GM12878 (cell line): ENCODE measurements at regions not wholly inside any gene's neighbourhood (a gene's known extent, or its start where the extent isn't known, plus 50 kb on each side); places are given as distances from the start of the nearest gene placed in this dataset.

Source experiments
- ATAC-seq: fragments of 200-7000 bp; cut with Tn5 transposase; 3 replicates; pipeline ENCODE4 v1.9.1; 2020; ENCODE audit warnings: mild to moderate bottlenecking, moderate library complexity
- BruUV-seq: library from RNA; stranded (reverse); fragments of 400-500 nt; replicated peaks from 2 replicates; lab custom pipeline; 2021; lab: Mats Ljungman, UMichigan
- CTCF ChIA-PET: fragments of 300-600 bp; sonication (Branson Sonifier 250); formaldehyde crosslinking; extraction: SDS; loops from one replicate; lab custom pipeline; 2021; ENCODE audit warnings: inconsistent platforms; lab: Yijun Ruan, JAX
- POLR2A ChIA-PET: fragments of 350-600 bp; formaldehyde crosslinking; extraction: SDS; loops from one replicate; lab custom pipeline; 2021; ENCODE audit warnings: inconsistent platforms; lab: Charles Lee
- RAD21 ChIA-PET: fragments of 300-600 bp; sonication (Branson Sonifier 250); formaldehyde crosslinking; loops from one replicate; lab custom pipeline; 2023; ENCODE audit warnings: antibody characterized with exemption; ENCODE audit not compliant: unreplicated experiment; lab: Charles Lee
- SMC1A ChIA-PET: fragments of 300-600 bp; sonication (Branson Sonifier 250); formaldehyde crosslinking; loops from one replicate; lab custom pipeline; 2023; ENCODE audit not compliant: unreplicated experiment, uncharacterized antibody; lab: Charles Lee
- DNase-seq: peaks from one replicate; pipeline ENCODE4 v3.0.0-alpha.2; 2011; ENCODE audit warnings: low read depth, low spot score
- FAIRE-seq: peaks from 3 replicates; lab custom pipeline; 2011; peaks lifted over from hg19 to GRCh38; lab: Jason Lieb, UNC
- H2AFZ ChIP-seq: 2 replicates; pipeline ENCODE4 v1.6.0; 2011; ENCODE audit warnings: low read depth, low read length, control low read depth; ENCODE audit not compliant: control insufficient read depth
- H3K27ac ChIP-seq: 2 replicates; pipeline ENCODE4 v1.5.1; 2011; ENCODE audit warnings: control low read depth; ENCODE audit not compliant: control insufficient read depth, insufficient read depth
- H3K27me3 ChIP-seq, 2 experiments: replicated peaks in 1 of 2; 2 replicates each; pipeline versions ENCODE4 v1.6.0 to v1.6.1; 2011; ENCODE audit warnings: low read length in 1 of 2; ENCODE audit not compliant: control insufficient read depth in 2 of 2, insufficient read depth in 2 of 2
- H3K36me3 ChIP-seq, 2 experiments: 2 replicates each; pipeline ENCODE4 v1.5.1; 2011; ENCODE audit warnings: low read length in 1 of 2; ENCODE audit not compliant: control insufficient read depth in 2 of 2, insufficient read depth in 2 of 2
- H3K4me1 ChIP-seq: 2 replicates; pipeline ENCODE4 v1.6.1; 2011; ENCODE audit warnings: mild to moderate bottlenecking, low read length, moderate library complexity, mixed read lengths; ENCODE audit not compliant: control insufficient read depth, insufficient read depth
- H3K4me2 ChIP-seq: 2 replicates; pipeline ENCODE4 v1.6.0; 2011; ENCODE audit warnings: control low read depth; ENCODE audit not compliant: control insufficient read depth, insufficient read depth
- H3K4me3 ChIP-seq: fragments of 200-600 bp; sonication (generic); 2 replicates; pipeline ENCODE4 v1.5.1; 2016
- H3K79me2 ChIP-seq: 2 replicates; pipeline ENCODE4 v1.6.0; 2011; ENCODE audit warnings: low read length; ENCODE audit not compliant: control insufficient read depth, insufficient read depth
- H3K9ac ChIP-seq: 2 replicates; pipeline ENCODE4 v1.8.0; 2011; ENCODE audit warnings: low read length, control low read depth, mixed read lengths; ENCODE audit not compliant: control insufficient read depth, insufficient read depth
- H3K9me3 ChIP-seq: replicated peaks from 3 replicates; pipeline ENCODE4 v1.5.1; 2011; ENCODE audit warnings: mild to moderate bottlenecking, low read length; ENCODE audit not compliant: control insufficient read depth, insufficient read depth
- H4K20me1 ChIP-seq: 2 replicates; pipeline ENCODE4 v1.6.0; 2011; ENCODE audit not compliant: control insufficient read depth, insufficient read depth
- BCL11A ChIP-seq: IDR thresholded peaks from 2 replicates; pipeline ENCODE4 v1.6.1; 2011; ENCODE audit warnings: low read depth, low read length
- CHD1 ChIP-seq: IDR thresholded peaks from 2 replicates; pipeline ENCODE4 v1.6.1; 2012; ENCODE audit warnings: low read depth, low read length, improper control_type of control experiment
- E4F1 ChIP-seq: fragments of 450-650 bp; IDR thresholded peaks from 2 replicates; pipeline ENCODE4 v1.6.1; 2018; ENCODE audit warnings: borderline replicate concordance, mild to moderate bottlenecking; ENCODE audit not compliant: partially characterized antibody
- IKZF2 ChIP-seq, 2 experiments: fragments of 450-650 bp; IDR thresholded peaks; 2 replicates each; pipeline ENCODE4 v1.6.1; 2017; ENCODE audit warnings: mild to moderate bottlenecking in 2 of 2, moderate library complexity in 2 of 2
- KAT2A ChIP-seq: conservative IDR thresholded peaks from 2 replicates; pipeline ENCODE4 v1.6.1; 2011; ENCODE audit warnings: low read depth, low read length; ENCODE audit not compliant: control insufficient read depth
- MAX ChIP-seq: IDR thresholded peaks from 2 replicates; pipeline ENCODE4 v1.6.1; 2012; ENCODE audit warnings: low read depth, low read length, improper control_type of control experiment
- MTA3 ChIP-seq: IDR thresholded peaks from 2 replicates; pipeline ENCODE4 v1.6.1; 2012; ENCODE audit warnings: low read length, inconsistent platforms, borderline replicate concordance
- NFYA ChIP-seq: IDR thresholded peaks from 2 replicates; pipeline ENCODE4 v1.6.1; 2011; ENCODE audit warnings: low read depth, mild to moderate bottlenecking, low read length, improper control_type of control experiment, borderline replicate concordance
- POU2F2 ChIP-seq: IDR thresholded peaks from 3 replicates; pipeline ENCODE4 v1.6.1; 2011; ENCODE audit warnings: low read depth, mild to moderate bottlenecking, low read length, borderline replicate concordance
- STAT3 ChIP-seq: IDR thresholded peaks from 2 replicates; pipeline ENCODE4 v1.6.1; 2011; ENCODE audit warnings: low read depth, low read length, improper control_type of control experiment
- TCF7 ChIP-seq: IDR thresholded peaks from 2 replicates; pipeline ENCODE4 v1.6.1; 2014; ENCODE audit warnings: antibody characterized with exemption, borderline replicate concordance
- YY1 ChIP-seq: IDR thresholded peaks from 2 replicates; pipeline ENCODE4 v1.6.1; 2011; ENCODE audit warnings: low read depth, mild to moderate bottlenecking, low read length
- WGBS: methylation state at CpG from one replicate; pipeline ENCODE4 v1.1.6; 2016; ENCODE audit warnings: low lambda C conversion rate; ENCODE audit not compliant: insufficient replicate concordance, insufficient coverage; ENCODE audit errors: missing lambda C conversion rate; 5-methylcytosine and 5-hydroxymethylcytosine counted together
- in situ Hi-C: fragments of 300-500 bp; cut with MboI; formaldehyde crosslinking; loops from 9 replicates; pipeline ENCODE4 v1.14.3; 2018; ENCODE audit warnings: mixed read lengths
- intact Hi-C: fragments of 100-400 bp; cut with micrococcal nuclease; formaldehyde crosslinking; loops from one replicate; pipeline ENCODE4 v1.14.2; 2022; ENCODE audit not compliant: unreplicated experiment
- TF ChIP-seq, protein P1 (sequence below): fragments of 450-650 bp; IDR thresholded peaks from 2 replicates; pipeline ENCODE4 v1.6.1; 2017; ENCODE audit warnings: mild to moderate bottlenecking, moderate library complexity

- DNase-seq, result no peak
- Histone ChIP-seq H3K79me2 (no peaks in the 10 kb centered on the region), H3K9me3 (no peaks in the 10 kb centered on the region), H3K27ac (no peak overlapping the region)
- 42% methylated on average over 2 of the region's 2 CpGs for WGBS
- no peak for TF ChIP-seq POU2F2
- TF ChIP-seq MAX, result no peak
- no peak for TF ChIP-seq NFYA
- no peak for TF ChIP-seq MTA3
- no peak for TF ChIP-seq BCL11A
- no peak for TF ChIP-seq STAT3
- TF ChIP-seq TCF7, result no peak
- TF ChIP-seq YY1, result no peak
- no peak for TF ChIP-seq IKZF2 (IDR thresholded peaks at IDR 0.05)
- TF ChIP-seq, all 136 proteins: peak for 0
- RAD21 ChIA-PET, result no interaction called here
- BruUV-seq, result no TSS peak
- H3K4me1 ChIP-seq, result no peaks in the 10 kb centered on the region
- H3K27me3 ChIP-seq, result no peaks in the 10 kb centered on the region
- no peaks in the 10 kb centered on the region for H3K36me3 ChIP-seq
- no peak overlapping the region for H2AFZ ChIP-seq
- H3K4me3 ChIP-seq, result no peak overlapping the region
- H3K4me2 ChIP-seq, result no peak overlapping the region
- no peak overlapping the region for H3K9ac ChIP-seq
- no peak for ATAC-seq
- FAIRE-seq, result no peak
- SMC1A ChIA-PET, result no interaction called here
- CTCF ChIA-PET, result interaction anchor here (0.9 kb wide), 1 partner anchor 16 kb away, joined by 3 read pairs; no protein-coding TSS in a partner anchor
- intact Hi-C loops, result no loop called here
- POLR2A ChIA-PET, result no interaction called here
- in situ Hi-C loops, result no loop called here
- no peaks in the 10 kb centered on the region for H4K20me1 ChIP-seq
Observed at GRCh38 chr4:85067342-85067741, 100.9 kb upstream of the WDFY3 start.

DNA sequence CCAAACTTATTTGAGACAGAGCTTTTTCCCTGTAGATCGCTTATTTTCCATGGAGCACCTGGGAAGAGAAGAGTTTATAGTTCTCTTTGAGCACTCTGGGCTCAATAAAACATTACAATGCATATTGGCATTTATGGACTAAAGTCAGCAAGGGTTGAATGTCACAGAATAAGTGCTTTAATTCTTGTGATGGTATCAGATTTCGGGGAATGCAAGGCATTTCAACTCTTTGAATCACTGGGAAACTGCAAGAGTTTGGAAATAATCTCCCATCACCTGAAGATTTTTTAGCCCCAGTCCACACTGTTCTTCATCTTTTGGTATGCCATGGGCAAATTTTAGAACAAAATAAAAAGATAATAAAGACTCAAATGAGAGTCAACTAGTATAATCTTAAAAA lies 111.5 kb upstream of the WDFY3 start:
- in situ Hi-C loops, result no loop called here
- DNase-seq, result no peak
- ATAC-seq, result no peak
- SMC1A ChIA-PET, result no interaction called here
- POLR2A ChIA-PET, result no interaction called here
- CTCF ChIA-PET, result no interaction called here
- Histone ChIP-seq H3K9me3 (no peaks in the 10 kb centered on the region), H2AFZ (no peak overlapping the region), H3K36me3 (no peaks in the 10 kb centered on the region), H3K4me2 (no peak overlapping the region), H3K4me1 (no peaks in the 10 kb centered on the region), H3K79me2 (no peaks in the 10 kb centered on the region), H3K27ac (no peak overlapping the region), H3K9ac (no peak overlapping the region), H3K4me3 (no peak overlapping the region), H4K20me1 (no peaks in the 10 kb centered on the region), H3K27me3 (no peaks in the 10 kb centered on the region)
- no peak for FAIRE-seq
- 0% methylated on average over 2 of the region's 2 CpGs for WGBS
- no TSS peak for BruUV-seq
- RAD21 ChIA-PET, result no interaction called here
- intact Hi-C loops, result no loop called here
- no peak for TF ChIP-seq KAT2A
- TF ChIP-seq E4F1, result no peak
- no peak for TF ChIP-seq CHD1
- TF ChIP-seq, protein P1, sequence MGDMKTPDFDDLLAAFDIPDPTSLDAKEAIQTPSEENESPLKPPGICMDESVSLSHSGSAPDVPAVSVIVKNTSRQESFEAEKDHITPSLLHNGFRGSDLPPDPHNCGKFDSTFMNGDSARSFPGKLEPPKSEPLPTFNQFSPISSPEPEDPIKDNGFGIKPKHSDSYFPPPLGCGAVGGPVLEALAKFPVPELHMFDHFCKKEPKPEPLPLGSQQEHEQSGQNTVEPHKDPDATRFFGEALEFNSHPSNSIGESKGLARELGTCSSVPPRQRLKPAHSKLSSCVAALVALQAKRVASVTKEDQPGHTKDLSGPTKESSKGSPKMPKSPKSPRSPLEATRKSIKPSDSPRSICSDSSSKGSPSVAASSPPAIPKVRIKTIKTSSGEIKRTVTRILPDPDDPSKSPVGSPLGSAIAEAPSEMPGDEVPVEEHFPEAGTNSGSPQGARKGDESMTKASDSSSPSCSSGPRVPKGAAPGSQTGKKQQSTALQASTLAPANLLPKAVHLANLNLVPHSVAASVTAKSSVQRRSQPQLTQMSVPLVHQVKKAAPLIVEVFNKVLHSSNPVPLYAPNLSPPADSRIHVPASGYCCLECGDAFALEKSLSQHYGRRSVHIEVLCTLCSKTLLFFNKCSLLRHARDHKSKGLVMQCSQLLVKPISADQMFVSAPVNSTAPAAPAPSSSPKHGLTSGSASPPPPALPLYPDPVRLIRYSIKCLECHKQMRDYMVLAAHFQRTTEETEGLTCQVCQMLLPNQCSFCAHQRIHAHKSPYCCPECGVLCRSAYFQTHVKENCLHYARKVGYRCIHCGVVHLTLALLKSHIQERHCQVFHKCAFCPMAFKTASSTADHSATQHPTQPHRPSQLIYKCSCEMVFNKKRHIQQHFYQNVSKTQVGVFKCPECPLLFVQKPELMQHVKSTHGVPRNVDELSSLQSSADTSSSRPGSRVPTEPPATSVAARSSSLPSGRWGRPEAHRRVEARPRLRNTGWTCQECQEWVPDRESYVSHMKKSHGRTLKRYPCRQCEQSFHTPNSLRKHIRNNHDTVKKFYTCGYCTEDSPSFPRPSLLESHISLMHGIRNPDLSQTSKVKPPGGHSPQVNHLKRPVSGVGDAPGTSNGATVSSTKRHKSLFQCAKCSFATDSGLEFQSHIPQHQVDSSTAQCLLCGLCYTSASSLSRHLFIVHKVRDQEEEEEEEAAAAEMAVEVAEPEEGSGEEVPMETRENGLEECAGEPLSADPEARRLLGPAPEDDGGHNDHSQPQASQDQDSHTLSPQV, result no peak
